IMR-90 (cell line): ENCODE measurements at regions not wholly inside any gene's neighbourhood (a gene's known extent, or its start where the extent isn't known, plus 50 kb on each side); places are given as distances from the start of the nearest gene placed in this dataset.

Experiments
- ATAC-seq: fragments of 200-7000 bp; cut with Tn5 transposase; 2 replicates; pipeline ENCODE4 v1.9.1; 2020; ENCODE audit warnings: low read depth, mild to moderate bottlenecking, moderate library complexity
- BruUV-seq: library from RNA; stranded (reverse); fragments of 400-500 nt; replicated peaks from 2 replicates; lab custom pipeline; 2021; lab: Mats Ljungman, UMichigan
- CTCF ChIA-PET: fragments of 300-600 bp; formaldehyde crosslinking; extraction: SDS; loops from one replicate; lab custom pipeline; 2021; ENCODE audit warnings: antibody characterized with exemption; lab: Yijun Ruan, JAX
- POLR2A ChIA-PET: fragments of 300-600 bp; sonication (Branson Sonifier 250); formaldehyde crosslinking; loops from one replicate; lab custom pipeline; 2022; ENCODE audit warnings: antibody characterized with exemption; ENCODE audit not compliant: unreplicated experiment; lab: Charles Lee
- DNase-seq: peaks from one replicate; pipeline ENCODE4 v3.0.0; 2013
- H2AFZ ChIP-seq: replicated peaks from 2 replicates; pipeline ENCODE3; 2013; ENCODE audit warnings: low read length, mild to moderate bottlenecking; ENCODE audit not compliant: poor library complexity
- H2AK5ac ChIP-seq: 2 replicates; pipeline ENCODE4 v1.6.1; 2013; ENCODE audit warnings: low read depth, low read length, inconsistent platforms
- H2AK9ac ChIP-seq: replicated peaks from 2 replicates; pipeline ENCODE3; 2013; ENCODE audit warnings: mild to moderate bottlenecking, low read depth, low read length, moderate library complexity; ENCODE audit not compliant: poor library complexity
- H2BK120ac ChIP-seq: 2 replicates; pipeline ENCODE4 v1.6.1; 2013; ENCODE audit warnings: low read depth, low read length, inconsistent platforms
- H2BK15ac ChIP-seq: 3 replicates; pipeline ENCODE4 v1.6.1; 2013; ENCODE audit warnings: low read depth, low read length, inconsistent platforms
- H2BK20ac ChIP-seq: 2 replicates; pipeline ENCODE4 v1.6.1; 2013; ENCODE audit warnings: low read depth, mild to moderate bottlenecking, inconsistent platforms, low read length, moderate library complexity
- H2BK5ac ChIP-seq: 2 replicates; pipeline ENCODE4 v1.6.1; 2013; ENCODE audit warnings: mild to moderate bottlenecking, low read depth, low read length, inconsistent platforms; ENCODE audit not compliant: poor library complexity, severe bottlenecking
- H3K14ac ChIP-seq: replicated peaks from 2 replicates; pipeline ENCODE4 v1.6.1; 2013; ENCODE audit warnings: low read depth, low read length, inconsistent platforms
- H3K18ac ChIP-seq: 2 replicates; pipeline ENCODE4 v1.6.1; 2013; ENCODE audit warnings: low read depth, low read length, control low read depth
- H3K23ac ChIP-seq: 2 replicates; pipeline ENCODE4 v1.6.1; 2013; ENCODE audit warnings: low read depth, low read length, inconsistent platforms
- H3K27ac ChIP-seq: 2 replicates; pipeline ENCODE4 v1.5.1; 2013; ENCODE audit warnings: mild to moderate bottlenecking, control low read depth, low read length; ENCODE audit not compliant: insufficient read depth
- H3K27me3 ChIP-seq: 2 replicates; pipeline ENCODE4 v1.6.1; 2013; ENCODE audit warnings: low read length; ENCODE audit not compliant: control insufficient read depth, insufficient read depth
- H3K36me3 ChIP-seq: 2 replicates; pipeline ENCODE4 v1.6.1; 2013; ENCODE audit warnings: low read length, mixed read lengths; ENCODE audit not compliant: control insufficient read depth, insufficient read depth
- H3K4ac ChIP-seq: 2 replicates; pipeline ENCODE4 v1.6.1; 2013; ENCODE audit warnings: low read depth, low read length, inconsistent platforms
- H3K4me1 ChIP-seq: 2 replicates; pipeline ENCODE4 v1.6.1; 2013; ENCODE audit warnings: low read length, mixed read lengths; ENCODE audit not compliant: control insufficient read depth, insufficient read depth
- H3K4me2 ChIP-seq: 2 replicates; pipeline ENCODE4 v1.6.1; 2013; ENCODE audit warnings: low read depth, mild to moderate bottlenecking, control low read depth, low read length, moderate library complexity
- H3K4me3 ChIP-seq: 2 replicates; pipeline ENCODE4 v1.5.1; 2013; ENCODE audit warnings: low read depth, mild to moderate bottlenecking, control low read depth, low read length, moderate library complexity; ENCODE audit not compliant: insufficient read depth
- H3K56ac ChIP-seq: 2 replicates; pipeline ENCODE4 v1.6.1; 2013; ENCODE audit warnings: low read length, inconsistent platforms; ENCODE audit not compliant: insufficient read depth; ENCODE audit errors: extremely low read depth
- H3K79me1 ChIP-seq, 2 experiments: 2 replicates each; pipeline ENCODE4 v1.6.1; 2013; ENCODE audit warnings: low read length in 2 of 2, inconsistent platforms in 1 of 2, low read depth in 1 of 2
- H3K9ac ChIP-seq: 2 replicates; pipeline ENCODE4 v1.6.1; 2013; ENCODE audit warnings: low read depth, low read length, control low read depth
- H3K9me1 ChIP-seq: 2 replicates; pipeline ENCODE4 v1.6.1; 2013; ENCODE audit warnings: low read length, inconsistent platforms; ENCODE audit not compliant: insufficient read depth
- H3K9me3 ChIP-seq: 2 replicates; pipeline ENCODE4 v1.6.1; 2013; ENCODE audit warnings: low read length; ENCODE audit not compliant: control insufficient read depth, insufficient read depth
- H4K20me1 ChIP-seq: 2 replicates; pipeline ENCODE4 v1.6.1; 2013; ENCODE audit warnings: low read length, inconsistent platforms; ENCODE audit not compliant: insufficient read depth
- H4K5ac ChIP-seq: 2 replicates; pipeline ENCODE4 v1.6.1; 2013; ENCODE audit warnings: mild to moderate bottlenecking, low read depth, low read length, control low read depth
- H4K8ac ChIP-seq, 2 experiments: 2 replicates each; pipeline ENCODE4 v1.6.1; 2013; ENCODE audit warnings: low read depth in 2 of 2, low read length in 2 of 2, control low read depth in 1 of 2, inconsistent platforms in 1 of 2
- H4K91ac ChIP-seq: 2 replicates; pipeline ENCODE4 v1.6.1; 2013; ENCODE audit warnings: low read depth, low read length, inconsistent platforms; ENCODE audit not compliant: insufficient read depth
- BHLHE40 ChIP-seq: fragments of 150-350 bp; IDR thresholded peaks from 2 replicates; pipeline ENCODE4 v1.6.1; 2016; ENCODE audit warnings: mild to moderate bottlenecking, low read depth, low read length
- CEBPB ChIP-seq: IDR thresholded peaks from 2 replicates; pipeline ENCODE4 v1.6.1; 2012; ENCODE audit warnings: low read depth, low read length, improper control_type of control experiment
- CHD1 ChIP-seq: IDR thresholded peaks from 2 replicates; pipeline ENCODE4 v1.6.1; 2012; ENCODE audit warnings: low read depth, low read length, improper control_type of control experiment
- CTCF ChIP-seq: conservative IDR thresholded peaks from 2 replicates; pipeline ENCODE4 v1.5.1; 2012; ENCODE audit warnings: mild to moderate bottlenecking, low read depth, low read length, improper control_type of control experiment
- ELK1 ChIP-seq: fragments of 150-350 bp; IDR thresholded peaks from 2 replicates; pipeline ENCODE4 v1.6.1; 2016; ENCODE audit warnings: low read depth, mild to moderate bottlenecking, low read length, moderate library complexity, borderline replicate concordance
- FOS ChIP-seq: fragments of 150-350 bp; IDR thresholded peaks from 2 replicates; pipeline ENCODE4 v1.6.1; 2016; ENCODE audit warnings: low read depth, low read length
- MAFK ChIP-seq: IDR thresholded peaks from 2 replicates; pipeline ENCODE4 v1.6.1; 2012; ENCODE audit warnings: low read depth, low read length, improper control_type of control experiment
- MAZ ChIP-seq: IDR thresholded peaks from 2 replicates; pipeline ENCODE4 v1.6.1; 2012; ENCODE audit warnings: low read depth, mild to moderate bottlenecking, low read length, improper control_type of control experiment, moderate library complexity, borderline replicate concordance
- MXI1 ChIP-seq: IDR thresholded peaks from 2 replicates; pipeline ENCODE4 v1.6.1; 2012; ENCODE audit warnings: low read depth, mild to moderate bottlenecking, low read length, moderate library complexity, borderline replicate concordance
- NFE2L2 ChIP-seq: fragments of 150-350 bp; IDR thresholded peaks from 2 replicates; pipeline ENCODE4 v1.6.1; 2016; ENCODE audit warnings: low read depth, mild to moderate bottlenecking, low read length
- POLR2A ChIP-seq: IDR thresholded peaks from 2 replicates; pipeline ENCODE4 v1.6.1; 2012; ENCODE audit warnings: mild to moderate bottlenecking, low read depth, low read length
- RAD21 ChIP-seq: IDR thresholded peaks from 2 replicates; pipeline ENCODE4 v1.6.1; 2012; ENCODE audit warnings: low read length, improper control_type of control experiment
- RCOR1 ChIP-seq: IDR thresholded peaks from 2 replicates; pipeline ENCODE4 v1.6.1; 2012; ENCODE audit warnings: mild to moderate bottlenecking, low read length, improper control_type of control experiment; ENCODE audit not compliant: insufficient replicate concordance
- RFX5 ChIP-seq: IDR thresholded peaks from 2 replicates; pipeline ENCODE4 v1.8.0; 2012; ENCODE audit warnings: low read depth, mild to moderate bottlenecking, low read length, moderate library complexity
- SMC3 ChIP-seq: fragments of 150-350 bp; IDR thresholded peaks from 2 replicates; pipeline ENCODE4 v1.6.1; 2016; ENCODE audit warnings: low read depth, mild to moderate bottlenecking, antibody characterized with exemption, low read length, moderate library complexity
- USF2 ChIP-seq: fragments of 150-350 bp; IDR thresholded peaks from 2 replicates; pipeline ENCODE4 v1.6.1; 2017; ENCODE audit warnings: mild to moderate bottlenecking, antibody characterized with exemption, low read length, low read depth
- WGBS, 2 experiments: methylation state at CpG; one replicate each; pipeline versions ENCODE4 v1.1.5 to v1.1.7; 2013; ENCODE audit warnings: missing lambda C conversion rate in 2 of 2; ENCODE audit not compliant: insufficient read length in 1 of 2; ENCODE audit errors: extremely low coverage in 2 of 2; 5-methylcytosine and 5-hydroxymethylcytosine counted together
- dilution Hi-C: fragments of 300-500 bp; cut with HindIII; formaldehyde crosslinking; loops from one replicate; pipeline ENCODE4 v1.14.3; 2018; ENCODE audit warnings: low sequenced_read_pairs; ENCODE audit not compliant: unreplicated experiment
- in situ Hi-C: fragments of 300-500 bp; cut with MboI; formaldehyde crosslinking; loops from 3 replicates; pipeline ENCODE4 v1.14.3; 2019; ENCODE audit warnings: low sequenced_read_pairs, inconsistent platforms, mixed read lengths
- intact Hi-C: fragments of 100-400 bp; cut with micrococcal nuclease; formaldehyde crosslinking; loops from 2 replicates; pipeline ENCODE4 v1.10.0; 2022

- no CpG with 5 or more reads among the region's 4 CpGs for WGBS, 2 experiments
- Histone ChIP-seq H3K18ac (no peak overlapping the region), H3K4me3 (no peak overlapping the region), H2BK20ac (no peak overlapping the region), H3K27ac (no peak overlapping the region), H3K27me3 (no peaks in the 10 kb centered on the region), H3K4me1 (no peaks in the 10 kb centered on the region), H3K23ac (no peak overlapping the region), H2AFZ (no peak overlapping the region), H4K8ac (no peak overlapping the region), H3K9me1 (no peaks in the 10 kb centered on the region), H2BK120ac (no peak overlapping the region), H2AK5ac (no peak overlapping the region), H2AK9ac (no peak overlapping the region), H3K36me3 (no peaks in the 10 kb centered on the region), H4K91ac (no peak overlapping the region), H4K5ac (no peak overlapping the region), H3K14ac (no peak overlapping the region), H3K9me3 (no peaks in the 10 kb centered on the region), H4K20me1 (no peaks in the 10 kb centered on the region), H3K56ac (no peak overlapping the region), H3K79me1 (no peaks in the 10 kb centered on the region), H3K9ac (no peak overlapping the region), H2BK15ac (no peak overlapping the region), H3K4me2 (no peak overlapping the region), H2BK5ac (no peak overlapping the region), H3K4ac (no peak overlapping the region)
- in situ Hi-C loops (no loop called here), intact Hi-C loops (no loop called here), dilution Hi-C loops (no loop called here)
- TF ChIP-seq CHD1, result no peak
- TF ChIP-seq RCOR1, result no peak
- TF ChIP-seq CTCF, result no peak
- TF ChIP-seq BHLHE40, result no peak
- TF ChIP-seq SMC3, result no peak
- no peak for TF ChIP-seq ELK1
- no peak for TF ChIP-seq RFX5
- TF ChIP-seq POLR2A, result no peak
- no peak for TF ChIP-seq FOS
- no peak for TF ChIP-seq USF2
- no peak for TF ChIP-seq NFE2L2
- TF ChIP-seq MAZ, result no peak
- no peak for TF ChIP-seq MXI1
- TF ChIP-seq CEBPB, result no peak
- no peak for TF ChIP-seq RAD21
- no peak for TF ChIP-seq MAFK
- no TSS peak for BruUV-seq
- POLR2A ChIA-PET, result no interaction called here
- ATAC-seq (no peak), DNase-seq (no peak)
- CTCF ChIA-PET, result no interaction called here
Measured at GRCh38 chr2:122213312-122213711, 457.9 kb downstream of the TSN start.
